ENCODE measurements at regions not wholly inside any gene's neighbourhood (a gene's known extent, or its start where the extent isn't known, plus 50 kb on each side); places are given as distances from the start of the nearest gene placed in this dataset.

GRCh38 chr14:22456998-22457594 is 131.9 kb downstream of the DAD1 start:
- no peak for TF ChIP-seq GATA2 (IDR thresholded peaks at IDR 0.05; ENCODE audit: low read depth, low read length)
- TF ChIP-seq GATA3 (IDR thresholded peaks at IDR 0.05; ENCODE audit: low read depth, low read length) = no peak
